GM19023 (cell line): ENCODE measurements at regions not wholly inside any gene's neighbourhood (a gene's known extent, or its start where the extent isn't known, plus 50 kb on each side); places are given as distances from the start of the nearest gene placed in this dataset.

ENCODE experiments used
- ATAC-seq: cut with Tn5 transposase; IDR thresholded peaks from one replicate; pipeline ENCODE4 v1.9.1; 2021; ENCODE audit warnings: mild to moderate bottlenecking, moderate library complexity; ENCODE audit not compliant: unreplicated experiment

DNA sequence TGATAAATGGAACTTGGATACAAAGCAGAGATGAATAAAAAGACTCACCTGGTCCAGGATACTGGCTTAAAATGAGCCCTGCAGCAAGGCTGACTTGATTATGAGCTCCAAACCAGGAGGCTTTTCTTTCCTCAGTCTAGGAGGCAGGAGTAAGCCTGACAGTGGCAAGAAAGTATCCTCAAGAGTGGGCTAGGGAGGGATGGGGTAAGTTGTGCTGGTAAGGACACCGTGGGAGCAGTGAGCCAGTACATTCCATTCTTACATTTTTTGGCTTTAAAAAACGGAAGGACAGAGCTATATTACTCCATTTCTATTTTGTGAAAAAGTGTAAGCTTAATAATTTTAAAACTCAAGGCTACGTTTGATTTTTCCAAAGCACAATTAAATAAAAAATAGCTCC, 187.1 kb upstream of the DDI1 start:
- no peak for ATAC-seq

DNA sequence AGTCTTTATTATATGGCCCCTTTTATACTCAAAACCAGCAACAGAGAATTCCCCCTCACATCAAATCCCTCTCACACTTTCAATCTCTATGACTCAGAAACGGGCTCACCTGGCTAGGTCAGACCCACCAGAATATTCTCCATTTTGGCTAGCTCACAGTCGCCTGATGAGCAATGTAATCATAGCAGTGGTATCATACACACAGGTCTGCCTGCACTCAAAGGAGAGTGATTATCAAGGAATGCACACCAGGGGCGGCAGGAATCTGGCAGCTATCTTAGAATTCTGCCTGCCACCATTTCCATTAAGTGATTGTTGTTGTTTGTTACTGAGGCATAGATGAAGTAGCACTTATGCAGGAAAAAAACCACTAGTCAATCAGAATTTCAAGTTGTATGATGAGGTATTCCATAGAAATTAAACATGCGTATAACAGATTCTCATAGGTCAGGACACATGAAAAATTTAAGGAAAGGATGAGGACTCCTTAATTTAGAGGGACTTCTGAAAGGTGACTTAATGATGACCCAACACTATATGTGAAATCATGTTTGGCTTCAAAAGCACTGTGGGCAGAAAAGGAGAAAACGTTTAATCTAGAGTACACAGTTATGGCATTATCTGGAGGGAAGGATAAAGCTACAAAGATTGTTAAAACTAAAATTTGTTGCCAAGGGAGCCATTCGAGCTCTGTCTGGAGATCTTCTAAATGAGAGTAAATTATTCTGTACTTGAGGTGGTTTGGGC, 185.8 kb upstream of the DDI1 start:
- ATAC-seq: no peak

DNA sequence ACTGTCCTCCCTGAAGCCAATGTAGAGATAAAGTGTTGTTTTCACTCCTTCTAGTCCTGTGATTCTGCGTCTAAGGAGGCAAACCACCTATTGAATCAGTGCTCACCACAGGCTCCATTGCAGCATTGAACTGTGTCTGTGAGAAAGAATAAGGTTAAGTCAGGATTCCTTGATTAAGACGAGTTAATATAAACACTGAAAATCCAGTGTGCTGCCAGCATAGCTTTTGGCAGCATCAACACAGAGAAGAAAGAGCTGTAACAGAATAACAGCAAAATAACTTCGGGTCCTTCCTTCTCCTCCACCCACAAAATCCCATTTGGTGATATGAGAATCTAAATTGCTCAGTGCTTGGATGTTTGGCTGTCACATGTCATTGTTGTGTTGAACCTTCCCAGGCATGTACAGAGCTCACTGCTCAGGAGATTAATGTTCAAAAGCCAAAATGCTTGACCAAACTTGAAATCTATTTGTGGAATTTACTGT, 185.2 kb upstream of the DDI1 start:
- no peak for ATAC-seq
